ENCODE measurements at regions not wholly inside any gene's neighbourhood (a gene's known extent, or its start where the extent isn't known, plus 50 kb on each side); places are given as distances from the start of the nearest gene placed in this dataset.

- 85% methylated on average over 2 of the region's 2 CpGs; no CpG with 5 or more reads in 1 of the 2 experiments for WGBS, 2 experiments (ENCODE audit: extremely low coverage in 1 of 2, insufficient coverage in 1 of 2, insufficient read length in 1 of 2, insufficient replicate concordance in 2 of 2, low coverage in 1 of 2, low lambda C conversion rate in 2 of 2, missing lambda C conversion rate in 1 of 2)
- Histone ChIP-seq H3K4me3 (ENCODE audit: extremely low read depth in 1 of 4, insufficient read depth in 2 of 4, low read depth in 3 of 4, low read length in 4 of 4) (no peak overlapping the region), H3K23ac (ENCODE audit: insufficient read length) (no peak overlapping the region), H3K4ac (replicated peaks; ENCODE audit: insufficient read length, low read depth, low read length) (no peak overlapping the region), H3K56ac (replicated peaks; ENCODE audit: insufficient read length, low read depth, low read length) (no peak overlapping the region), H2BK15ac (ENCODE audit: low read length) (no peak overlapping the region), H4K5ac (ENCODE audit: insufficient read length, low read depth, low read length) (no peak overlapping the region), H3K79me2 (ENCODE audit: control insufficient read depth in 1 of 2, insufficient read depth in 2 of 2, low read length in 2 of 2) (no peaks in the 10 kb centered on the region), H2BK20ac (ENCODE audit: low read length) (no peak overlapping the region), H2BK5ac (ENCODE audit: low read depth, low read length) (no peak overlapping the region), H3K27me3 (replicated peaks in 1 of 4; ENCODE audit: control insufficient read depth in 3 of 4, extremely low read depth in 1 of 4, insufficient read depth in 3 of 4, low read length in 3 of 4) (no peaks in the 10 kb centered on the region), H3K9ac (replicated peaks in 1 of 4; ENCODE audit: extremely low read depth in 1 of 4, low read depth in 3 of 4, low read length in 3 of 4) (no peak overlapping the region), H3K4me1 (replicated peaks in 1 of 4; ENCODE audit: control insufficient read depth in 3 of 4, insufficient read depth in 4 of 4, low read length in 3 of 4) (no peaks in the 10 kb centered on the region), H2AK5ac (ENCODE audit: low read depth, low read length) (no peak overlapping the region), H2BK12ac (ENCODE audit: low read depth, low read length) (no peak overlapping the region), H3K79me1 (ENCODE audit: low read depth, low read length) (no peaks in the 10 kb centered on the region), H2AFZ (ENCODE audit: low read length) (no peak overlapping the region), H4K91ac (replicated peaks; ENCODE audit: insufficient read length, low read length) (no peak overlapping the region), H4K8ac (ENCODE audit: extremely low read depth, insufficient read depth, low read length) (no peak overlapping the region), H3K36me3 (ENCODE audit: control insufficient read depth in 2 of 4, insufficient read depth in 4 of 4, low read length in 3 of 4) (no peaks in the 10 kb centered on the region), H3K4me2 (ENCODE audit: insufficient read depth in 1 of 2, low read depth in 2 of 2, low read length in 2 of 2) (no peak overlapping the region), H4K20me1 (replicated peaks in 1 of 2; ENCODE audit: control insufficient read depth in 1 of 2, insufficient read depth in 2 of 2, low read length in 2 of 2) (peaks cover 0 to 1% of the 10 kb centered on the region in 2 experiments), H3K23me2 (ENCODE audit: low read depth, low read length) (no peaks in the 10 kb centered on the region; the same call in 1 of the 2 replicates), H2BK120ac (replicated peaks; ENCODE audit: low read depth, low read length) (no peak overlapping the region), H3K27ac (ENCODE audit: low read depth, low read length) (no peak overlapping the region), H3K18ac (ENCODE audit: extremely low read depth, low read length) (no peak overlapping the region), H3K14ac (ENCODE audit: insufficient read length) (no peak overlapping the region), H3K9me3 (ENCODE audit: insufficient read depth in 2 of 2, low read depth in 1 of 2, low read length in 1 of 2) (no peaks in the 10 kb centered on the region)
- POLR2A ChIA-PET (ENCODE audit: partially characterized antibody) = interaction anchor here (1.6 kb wide), 1 partner anchor 11 kb away, joined by 3 read pairs; no protein-coding TSS in a partner anchor
- FAIRE-seq = no peak
- DNase-seq (ENCODE audit: low read depth in 1 of 2, low spot score in 2 of 2) = no peak
- CTCF ChIA-PET (ENCODE audit: partially characterized antibody) = interaction anchor here (0.9 to 1.0 kb wide), 2 partner anchors 13 to 243 kb away, joined by 3 read pairs; no protein-coding TSS in a partner anchor
- TF ChIP-seq CHD2 (IDR thresholded peaks at IDR 0.05; ENCODE audit: low read length) = no peak
Measured at GRCh38 chr16:72590151-72590937, 418.4 kb upstream of the PMFBP1 start.
